ENCODE measurements at regions not wholly inside any gene's neighbourhood (a gene's known extent, or its start where the extent isn't known, plus 50 kb on each side); places are given as distances from the start of the nearest gene placed in this dataset.

- CTCF ChIA-PET: no interaction called here
Observed at GRCh38 chr4:114393295-114394038, 205.1 kb upstream of the UGT8 start.

GRCh38 chr4:114396808-114397207, 201.8 kb upstream of the UGT8 start:
- TF ChIP-seq EZH2 (IDR thresholded peaks at IDR 0.05; ENCODE audit: low read depth): no peak
- TF ChIP-seq CTCF (conservative IDR thresholded peaks at IDR 0.05): no peak
- Histone ChIP-seq H3K79me2 (ENCODE audit: low read depth) (no peaks in the 10 kb centered on the region), H3K4me1 (replicated peaks; ENCODE audit: insufficient read depth) (no peaks in the 10 kb centered on the region), H3F3A (ENCODE audit: insufficient read depth, low read depth) (no peaks in the 10 kb centered on the region), H3K4me2 (no peak overlapping the region), H3K9me2 (ENCODE audit: insufficient read depth) (no peaks in the 10 kb centered on the region), H3K9me3 (ENCODE audit: insufficient read depth, low read depth) (no peaks in the 10 kb centered on the region), H3K36me3 (ENCODE audit: low read depth) (no peaks in the 10 kb centered on the region), H3K4me3 (no peak overlapping the region), H3K27me3 (ENCODE audit: insufficient read depth, low read depth) (no peaks in the 10 kb centered on the region), H4K20me1 (ENCODE audit: insufficient read depth) (no peaks in the 10 kb centered on the region), H3K27ac (no peak overlapping the region), H2AFZ (no peak overlapping the region)
- CTCF ChIA-PET: no interaction called here
- DNase-seq: no peak
- no TSS peak for BruUV-seq (replicated peaks)
- POLR2A ChIA-PET (ENCODE audit: unreplicated experiment): no interaction called here
- intact Hi-C loops (cut with micrococcal nuclease; ENCODE audit: unreplicated experiment): no loop called here

More at GRCh38 chr4:114393295-114394038, 205.1 kb upstream of the UGT8 start:
- Histone ChIP-seq H3K27me3 (ENCODE audit: insufficient read depth, low read depth) (no peaks in the 10 kb centered on the region), H3F3A (ENCODE audit: insufficient read depth, low read depth) (no peaks in the 10 kb centered on the region), H3K4me3 (no peak overlapping the region), H3K9me3 (ENCODE audit: insufficient read depth, low read depth) (no peaks in the 10 kb centered on the region), H3K4me2 (no peak overlapping the region), H3K27ac (no peak overlapping the region), H4K20me1 (ENCODE audit: insufficient read depth) (no peaks in the 10 kb centered on the region), H2AFZ (no peak overlapping the region), H3K9me2 (ENCODE audit: insufficient read depth) (no peaks in the 10 kb centered on the region), H3K4me1 (replicated peaks; ENCODE audit: insufficient read depth) (no peaks in the 10 kb centered on the region), H3K36me3 (ENCODE audit: low read depth) (no peaks in the 10 kb centered on the region), H3K79me2 (ENCODE audit: low read depth) (no peaks in the 10 kb centered on the region)
- DNase-seq: no peak
- TF ChIP-seq EZH2 (IDR thresholded peaks at IDR 0.05; ENCODE audit: low read depth) (no peak), CTCF (conservative IDR thresholded peaks at IDR 0.05) (no peak)
- POLR2A ChIA-PET (ENCODE audit: unreplicated experiment): interaction anchor here (0.7 kb wide), 1 partner anchor 195 kb away, joined by 3 read pairs; no protein-coding TSS in a partner anchor
- intact Hi-C loops (cut with micrococcal nuclease; ENCODE audit: unreplicated experiment): no loop called here
- BruUV-seq (replicated peaks): no TSS peak

GRCh38 chr4:114398410-114398809, 200.2 kb upstream of the UGT8 start:
- no peaks in the 10 kb centered on the region for H3F3A ChIP-seq (ENCODE audit: insufficient read depth, low read depth)
- no peak overlapping the region for H2AFZ ChIP-seq
- no peaks in the 10 kb centered on the region for H4K20me1 ChIP-seq (ENCODE audit: insufficient read depth)
- intact Hi-C loops (cut with micrococcal nuclease; ENCODE audit: unreplicated experiment): no loop called here
- no peak overlapping the region for H3K27ac ChIP-seq
- DNase-seq: no peak
- no peak for TF ChIP-seq CTCF (conservative IDR thresholded peaks at IDR 0.05)
- no peak for TF ChIP-seq EZH2 (IDR thresholded peaks at IDR 0.05; ENCODE audit: low read depth)
- no peaks in the 10 kb centered on the region for H3K36me3 ChIP-seq (ENCODE audit: low read depth)
- BruUV-seq (replicated peaks): no TSS peak
- H3K27me3 ChIP-seq (ENCODE audit: insufficient read depth, low read depth): no peaks in the 10 kb centered on the region
- H3K79me2 ChIP-seq (ENCODE audit: low read depth): no peaks in the 10 kb centered on the region
- ChIA-PET CTCF (no interaction called here), POLR2A (ENCODE audit: unreplicated experiment) (no interaction called here)
- H3K4me2 ChIP-seq: no peak overlapping the region
- no peaks in the 10 kb centered on the region for H3K4me1 ChIP-seq (replicated peaks; ENCODE audit: insufficient read depth)
- no peak overlapping the region for H3K4me3 ChIP-seq
- H3K9me3 ChIP-seq (ENCODE audit: insufficient read depth, low read depth): no peaks in the 10 kb centered on the region
- no peaks in the 10 kb centered on the region for H3K9me2 ChIP-seq (ENCODE audit: insufficient read depth)

Measured in PC-9 (cell line).